ENCODE measurements at regions not wholly inside any gene's neighbourhood (a gene's known extent, or its start where the extent isn't known, plus 50 kb on each side); places are given as distances from the start of the nearest gene placed in this dataset.

DNA sequence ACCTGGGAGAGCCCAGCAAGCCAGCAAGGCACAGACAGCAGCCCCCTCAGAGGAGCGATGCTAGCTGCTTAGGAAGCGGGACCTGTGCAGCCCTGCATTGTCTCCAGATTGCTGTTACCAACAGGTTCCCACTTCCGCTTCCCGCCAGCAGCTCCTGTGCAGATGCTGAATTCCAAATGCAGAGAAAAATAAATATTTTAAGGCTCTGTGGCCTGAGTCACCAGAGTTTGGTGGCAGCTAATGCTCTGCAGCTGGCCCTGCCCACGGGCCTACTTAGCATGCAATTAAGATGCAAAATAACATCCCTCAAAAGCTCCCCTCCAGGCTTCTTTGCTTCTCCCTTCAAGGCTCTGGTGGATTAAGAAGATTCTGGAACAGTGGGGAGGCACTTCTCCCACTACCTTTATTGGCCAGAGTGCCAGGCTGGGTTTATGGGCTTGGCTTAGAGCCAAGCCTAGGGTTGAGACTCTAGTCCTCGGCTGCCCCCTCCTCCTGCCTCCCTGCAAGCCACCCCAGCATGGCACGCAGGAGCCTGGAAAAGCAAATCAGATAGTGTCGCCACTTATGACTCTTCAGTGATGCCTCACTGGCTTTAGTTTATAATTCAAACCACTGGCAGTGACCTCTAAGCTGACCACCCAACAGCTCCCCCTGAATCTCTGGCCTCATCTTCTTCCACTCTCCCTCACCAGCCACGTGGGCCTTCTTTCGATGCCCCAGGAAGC is 207.1 kb upstream of the ZC3H12A start:
- ATAC-seq = no peak
- H3K4me3 ChIP-seq = no peak overlapping the region
- H3K27ac ChIP-seq = no peak overlapping the region
- no peaks in the 10 kb centered on the region for H3K36me3 ChIP-seq
- 30 to 43% methylated on average over 6 to 9 of the region's 10 CpGs for WGBS, 2 donors (ENCODE audit: low coverage in 1 of 2)
- H3K9me3 ChIP-seq = peaks cover 0 to 10% (median 0%) of the 10 kb centered on the region in 3 donors
- TF ChIP-seq, protein P1, sequence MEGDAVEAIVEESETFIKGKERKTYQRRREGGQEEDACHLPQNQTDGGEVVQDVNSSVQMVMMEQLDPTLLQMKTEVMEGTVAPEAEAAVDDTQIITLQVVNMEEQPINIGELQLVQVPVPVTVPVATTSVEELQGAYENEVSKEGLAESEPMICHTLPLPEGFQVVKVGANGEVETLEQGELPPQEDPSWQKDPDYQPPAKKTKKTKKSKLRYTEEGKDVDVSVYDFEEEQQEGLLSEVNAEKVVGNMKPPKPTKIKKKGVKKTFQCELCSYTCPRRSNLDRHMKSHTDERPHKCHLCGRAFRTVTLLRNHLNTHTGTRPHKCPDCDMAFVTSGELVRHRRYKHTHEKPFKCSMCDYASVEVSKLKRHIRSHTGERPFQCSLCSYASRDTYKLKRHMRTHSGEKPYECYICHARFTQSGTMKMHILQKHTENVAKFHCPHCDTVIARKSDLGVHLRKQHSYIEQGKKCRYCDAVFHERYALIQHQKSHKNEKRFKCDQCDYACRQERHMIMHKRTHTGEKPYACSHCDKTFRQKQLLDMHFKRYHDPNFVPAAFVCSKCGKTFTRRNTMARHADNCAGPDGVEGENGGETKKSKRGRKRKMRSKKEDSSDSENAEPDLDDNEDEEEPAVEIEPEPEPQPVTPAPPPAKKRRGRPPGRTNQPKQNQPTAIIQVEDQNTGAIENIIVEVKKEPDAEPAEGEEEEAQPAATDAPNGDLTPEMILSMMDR (IDR thresholded peaks at IDR 0.05) = no peak
- no peak for TF ChIP-seq POLR2AphosphoS5 (IDR thresholded peaks at IDR 0.05)
- TF ChIP-seq EP300 (IDR thresholded peaks at IDR 0.05) = no peak
- no peak for TF ChIP-seq POLR2A (IDR thresholded peaks at IDR 0.05)
- H3K4me1 ChIP-seq = no peaks in the 10 kb centered on the region
- H3K27me3 ChIP-seq = peaks cover 69% of the 10 kb centered on the region

DNA sequence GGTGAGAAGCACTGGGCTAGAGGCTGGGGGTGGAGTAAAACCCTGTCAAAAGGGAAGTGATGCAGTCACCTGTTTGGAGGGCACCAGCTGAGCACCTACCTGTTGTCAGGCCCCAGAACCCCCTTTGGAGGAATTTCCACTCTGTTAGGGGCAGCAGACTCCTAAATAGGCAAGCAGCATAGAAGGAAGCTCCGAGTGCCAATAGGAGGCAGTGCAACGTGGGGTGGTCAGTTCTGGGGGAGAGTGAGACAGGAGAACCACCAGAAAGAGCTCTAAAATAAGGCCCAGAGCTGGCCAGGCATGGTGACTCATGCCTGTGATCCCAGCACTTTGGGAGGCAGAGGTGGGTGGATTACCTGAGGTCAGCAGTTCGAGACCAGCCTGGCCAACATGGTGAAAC is 203.7 kb upstream of the ZC3H12A start:
- TF ChIP-seq, protein P1 (IDR thresholded peaks at IDR 0.05) = no peak
- no peaks in the 10 kb centered on the region for H3K9me3 ChIP-seq
- no peaks in the 10 kb centered on the region for H3K36me3 ChIP-seq
- H3K4me1 ChIP-seq = no peaks in the 10 kb centered on the region
- no peak overlapping the region for H3K27ac ChIP-seq
- no peak for ATAC-seq
- 58 to 67% methylated on average over 1 to 3 of the region's 3 CpGs for WGBS, 2 donors (ENCODE audit: low coverage in 1 of 2)
- H3K4me3 ChIP-seq = no peak overlapping the region
- H3K27me3 ChIP-seq = peaks cover 70% of the 10 kb centered on the region

DNA sequence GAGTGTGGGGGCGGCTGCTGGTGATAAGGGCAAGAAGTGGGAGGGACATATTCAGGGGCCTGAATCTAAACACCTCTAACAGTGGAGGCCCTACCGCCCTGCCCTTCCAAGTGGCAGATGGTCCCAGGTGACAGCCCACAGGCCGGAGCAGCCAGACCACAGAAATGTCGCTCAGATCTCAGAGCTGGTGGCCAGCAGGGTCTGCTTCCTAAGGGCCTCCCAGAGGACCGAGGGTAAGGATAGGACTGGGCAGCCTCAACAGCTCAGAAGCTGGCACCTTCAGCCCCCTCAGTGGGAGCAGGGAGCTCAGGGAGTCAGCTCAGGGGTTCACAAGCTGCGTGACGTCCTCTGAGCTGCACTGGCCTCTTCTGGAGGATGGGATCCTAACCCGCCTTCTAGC is 201.8 kb upstream of the ZC3H12A start:
- Histone ChIP-seq H3K4me3 (no peak overlapping the region), H3K4me1 (no peaks in the 10 kb centered on the region), H3K27ac (no peak overlapping the region), H3K27me3 (peaks cover 67% of the 10 kb centered on the region), H3K36me3 (no peaks in the 10 kb centered on the region), H3K9me3 (no peaks in the 10 kb centered on the region)
- no peak for ATAC-seq
- WGBS, 2 donors (ENCODE audit: low coverage in 1 of 2) = 50 to 71% methylated on average over 1 of the region's 8 CpGs
- no peak for TF ChIP-seq POLR2A (IDR thresholded peaks at IDR 0.05)
- TF ChIP-seq POLR2AphosphoS5 (IDR thresholded peaks at IDR 0.05) = no peak
- TF ChIP-seq, protein P1 (IDR thresholded peaks at IDR 0.05) = no peak
- no peak for TF ChIP-seq EP300 (IDR thresholded peaks at IDR 0.05)

DNA sequence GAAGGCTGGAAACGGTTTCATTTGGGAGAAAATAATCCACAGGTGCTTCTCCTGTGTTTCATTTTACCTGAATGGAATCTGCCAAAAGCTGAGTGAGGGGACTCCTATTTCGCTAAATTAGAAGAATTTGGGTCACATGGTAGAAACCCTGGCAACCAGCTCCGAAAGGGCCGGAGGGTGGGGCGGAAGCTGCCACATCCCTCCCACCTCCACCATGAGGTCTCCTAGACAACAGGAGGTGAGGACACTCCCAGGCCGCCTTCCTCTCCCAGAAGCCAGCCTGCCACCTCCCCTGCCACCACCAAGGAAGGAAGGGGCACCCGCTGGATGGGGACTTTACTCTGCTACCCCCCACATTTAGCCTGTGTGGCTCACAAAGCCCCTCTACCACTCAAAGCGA is 199.9 kb upstream of the ZC3H12A start:
- Histone ChIP-seq H3K27me3 (peaks cover 69% of the 10 kb centered on the region), H3K4me3 (no peak overlapping the region), H3K36me3 (no peaks in the 10 kb centered on the region), H3K4me1 (no peaks in the 10 kb centered on the region), H3K27ac (no peak overlapping the region), H3K9me3 (peaks cover 0 to under 1% (median 0%) of the 10 kb centered on the region in 3 donors)
- WGBS, 2 donors (ENCODE audit: low coverage in 1 of 2) = 57 to 80% methylated on average over 1 of the region's 8 CpGs
- TF ChIP-seq, protein P1 (IDR thresholded peaks at IDR 0.05) = no peak
- TF ChIP-seq POLR2AphosphoS5 (IDR thresholded peaks at IDR 0.05) = no peak
- TF ChIP-seq EP300 (IDR thresholded peaks at IDR 0.05) = no peak
- TF ChIP-seq POLR2A (IDR thresholded peaks at IDR 0.05) = no peak
- ATAC-seq = no peak

DNA sequence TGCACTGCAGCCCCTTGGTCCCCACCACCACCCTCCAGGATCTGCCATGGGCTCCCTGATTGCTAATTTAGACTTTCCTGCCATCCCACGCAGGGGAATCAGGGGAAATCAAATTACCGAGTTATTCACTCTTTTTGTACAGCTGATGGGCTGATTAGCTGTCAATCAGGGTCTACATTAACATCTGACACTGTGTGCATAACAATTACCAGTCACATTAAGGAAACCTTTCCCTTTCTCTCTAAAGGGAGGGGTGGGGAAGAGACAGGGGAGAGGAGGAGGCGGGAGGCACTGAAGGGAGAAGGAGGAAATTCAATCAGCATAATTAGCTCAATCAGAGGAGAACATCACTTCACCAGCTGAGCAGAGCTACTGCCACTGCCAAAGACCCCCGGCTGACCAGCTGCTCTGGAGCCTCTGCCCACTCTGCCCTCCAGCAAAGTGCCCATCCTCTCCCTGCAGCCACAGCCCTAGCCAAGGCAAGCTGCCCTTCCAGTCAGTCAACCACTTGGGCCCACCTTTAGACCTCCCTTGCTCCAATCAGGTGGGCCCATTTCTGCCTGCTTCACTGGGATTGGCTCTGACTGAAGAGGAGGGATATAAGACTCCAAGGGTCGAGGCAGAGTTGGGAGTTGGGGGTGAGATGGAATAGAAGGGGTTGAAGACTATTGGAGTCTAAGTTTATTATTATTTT is 199.3 kb upstream of the ZC3H12A start:
- Histone ChIP-seq H3K27me3 (peaks cover 68% of the 10 kb centered on the region), H3K4me3 (no peak overlapping the region), H3K9me3 (peaks cover 0 to 7% (median 0%) of the 10 kb centered on the region in 3 donors), H3K27ac (no peak overlapping the region), H3K36me3 (no peaks in the 10 kb centered on the region), H3K4me1 (no peaks in the 10 kb centered on the region)
- TF ChIP-seq POLR2AphosphoS5 (IDR thresholded peaks at IDR 0.05) (no peak), EP300 (IDR thresholded peaks at IDR 0.05) (no peak), POLR2A (IDR thresholded peaks at IDR 0.05) (no peak)
- TF ChIP-seq, protein P1 (IDR thresholded peaks at IDR 0.05) = no peak
- 19 to 76% methylated on average over 3 to 4 of the region's 5 CpGs for WGBS, 2 donors (ENCODE audit: low coverage in 1 of 2)
- ATAC-seq = no peak
